ENCODE measurements at regions not wholly inside any gene's neighbourhood (a gene's known extent, or its start where the extent isn't known, plus 50 kb on each side); places are given as distances from the start of the nearest gene placed in this dataset.

DNA sequence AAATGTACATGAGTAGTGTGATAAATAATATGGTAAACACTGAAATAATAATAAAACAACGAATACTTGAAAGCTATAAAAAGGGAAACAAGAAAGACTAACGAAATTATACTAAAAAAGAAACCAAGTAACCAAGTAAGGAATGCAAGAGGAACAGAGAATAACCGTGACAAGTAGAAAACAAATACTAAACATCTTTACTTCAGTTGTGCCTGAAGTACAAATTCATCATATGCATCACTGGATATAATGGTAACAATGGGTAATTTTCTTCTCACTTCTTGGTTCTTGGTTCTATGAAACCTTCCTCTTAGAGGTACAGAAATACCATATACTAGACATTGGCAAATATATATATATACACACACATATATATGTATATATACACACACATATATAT lies 1093.6 kb upstream of the B3GALT2 start:
- H3K9me3 ChIP-seq (ENCODE audit: control insufficient read depth, insufficient read depth, low read length), result peaks cover 11% of the 10 kb centered on the region; the same call in 1 of the 2 replicates
- no peaks in the 10 kb centered on the region for H3K27me3 ChIP-seq (ENCODE audit: control insufficient read depth, low read length)
- H3K36me3 ChIP-seq (ENCODE audit: control insufficient read depth, low read length), result peaks cover 6% of the 10 kb centered on the region; the same call in 1 of the 2 replicates
- no peaks in the 10 kb centered on the region for H3K9me2 ChIP-seq (replicated peaks; ENCODE audit: control insufficient read depth, low read length)
- no peaks in the 10 kb centered on the region for H4K20me1 ChIP-seq (ENCODE audit: control insufficient read depth, insufficient read depth, low read depth, low read length)
- no peak overlapping the region for H3K27ac ChIP-seq (ENCODE audit: low read depth, low read length)
- H3K4me1 ChIP-seq (ENCODE audit: control insufficient read depth, low read length), result peaks cover 8% of the 10 kb centered on the region
- H3K4me3 ChIP-seq (ENCODE audit: low read length), result no peak overlapping the region
- H3K79me2 ChIP-seq (ENCODE audit: control insufficient read depth, low read length), result no peaks in the 10 kb centered on the region
- peaks cover 3% of the 10 kb centered on the region; the same call in 1 of the 2 replicates for H3F3A ChIP-seq (ENCODE audit: control insufficient read depth, insufficient read depth)
- no peak for TF ChIP-seq EZH2phosphoT487 (IDR thresholded peaks at IDR 0.05; ENCODE audit: borderline replicate concordance, low read length)
- no peak for TF ChIP-seq CTCF (IDR thresholded peaks at IDR 0.05; ENCODE audit: low read depth, low read length, poor library complexity, severe bottlenecking)
- no peak overlapping the region for H3K4me2 ChIP-seq (ENCODE audit: low read length)

GRCh38 chr1:194277927-194278326 lies 1091.5 kb upstream of the B3GALT2 start:
- H3K79me2 ChIP-seq (ENCODE audit: control insufficient read depth, low read length), result no peaks in the 10 kb centered on the region
- peaks cover 19% of the 10 kb centered on the region; the same call in 1 of the 2 replicates for H3K9me3 ChIP-seq (ENCODE audit: control insufficient read depth, insufficient read depth, low read length)
- no peak overlapping the region for H3K4me2 ChIP-seq (ENCODE audit: low read length)
- H3K4me3 ChIP-seq (ENCODE audit: low read length), result no peak overlapping the region
- H3F3A ChIP-seq (ENCODE audit: control insufficient read depth, insufficient read depth), result peaks cover 3% of the 10 kb centered on the region; the same call in 1 of the 2 replicates
- H3K4me1 ChIP-seq (ENCODE audit: control insufficient read depth, low read length), result peaks cover 8% of the 10 kb centered on the region
- H4K20me1 ChIP-seq (ENCODE audit: control insufficient read depth, insufficient read depth, low read depth, low read length), result no peaks in the 10 kb centered on the region
- no peaks in the 10 kb centered on the region for H3K27me3 ChIP-seq (ENCODE audit: control insufficient read depth, low read length)
- H3K9me2 ChIP-seq (replicated peaks; ENCODE audit: control insufficient read depth, low read length), result no peaks in the 10 kb centered on the region
- no peak overlapping the region for H3K27ac ChIP-seq (ENCODE audit: low read depth, low read length)
- peaks cover 6% of the 10 kb centered on the region; the same call in 1 of the 2 replicates for H3K36me3 ChIP-seq (ENCODE audit: control insufficient read depth, low read length)
- no peak for TF ChIP-seq CTCF (IDR thresholded peaks at IDR 0.05; ENCODE audit: low read depth, low read length, poor library complexity, severe bottlenecking)
- no peak for TF ChIP-seq EZH2phosphoT487 (IDR thresholded peaks at IDR 0.05; ENCODE audit: borderline replicate concordance, low read length)

- H3K4me1 ChIP-seq (ENCODE audit: control insufficient read depth, low read length), result no peaks in the 10 kb centered on the region
- no peaks in the 10 kb centered on the region for H3K9me2 ChIP-seq (replicated peaks; ENCODE audit: control insufficient read depth, low read length)
- H3K4me3 ChIP-seq (ENCODE audit: low read length), result no peak overlapping the region
- no peaks in the 10 kb centered on the region for H3F3A ChIP-seq (ENCODE audit: control insufficient read depth, insufficient read depth)
- H4K20me1 ChIP-seq (ENCODE audit: control insufficient read depth, insufficient read depth, low read depth, low read length), result no peaks in the 10 kb centered on the region
- peaks cover 22% of the 10 kb centered on the region; the same call in 1 of the 2 replicates for H3K9me3 ChIP-seq (ENCODE audit: control insufficient read depth, insufficient read depth, low read length)
- H3K27ac ChIP-seq (ENCODE audit: low read depth, low read length), result no peak overlapping the region
- H3K4me2 ChIP-seq (ENCODE audit: low read length), result no peak overlapping the region
- no peaks in the 10 kb centered on the region for H3K79me2 ChIP-seq (ENCODE audit: control insufficient read depth, low read length)
- H3K36me3 ChIP-seq (ENCODE audit: control insufficient read depth, low read length), result 0 out of 2 replicates have a peak, but pooled peaks cover 3% of the 10 kb centered on the region
- no peak for TF ChIP-seq CTCF (IDR thresholded peaks at IDR 0.05; ENCODE audit: low read depth, low read length, poor library complexity, severe bottlenecking)
- TF ChIP-seq EZH2phosphoT487 (IDR thresholded peaks at IDR 0.05; ENCODE audit: borderline replicate concordance, low read length), result no peak
- no peaks in the 10 kb centered on the region for H3K27me3 ChIP-seq (ENCODE audit: control insufficient read depth, low read length)
These were observed 1087.2 kb upstream of the B3GALT2 start for GRCh38 chr1:194273660-194274059.
